ENCODE measurements at regions not wholly inside any gene's neighbourhood (a gene's known extent, or its start where the extent isn't known, plus 50 kb on each side); places are given as distances from the start of the nearest gene placed in this dataset.

- no peak for TF ChIP-seq ZNF548 (tag by site-specific recombination; IDR thresholded peaks at IDR 0.05)
- no peak for TF ChIP-seq ZNF157 (tag by site-specific recombination; IDR thresholded peaks at IDR 0.05)
- no peak for TF ChIP-seq ZNF324 (tag by site-specific recombination; IDR thresholded peaks at IDR 0.05)
- TF ChIP-seq ZBTB49 (tag by site-specific recombination; IDR thresholded peaks at IDR 0.05; ENCODE audit: low read depth), result no peak
- no peak for TF ChIP-seq ZNF19 (tag by site-specific recombination; IDR thresholded peaks at IDR 0.05; ENCODE audit: low read depth)
Measured at GRCh38 chr13:107512551-107512950, 702.8 kb downstream of the LIG4 start (continued).

GRCh38 chr13:107497661-107498060 lies 717.7 kb downstream of the LIG4 start:
- TF ChIP-seq ZNF626 (tag by site-specific recombination; IDR thresholded peaks at IDR 0.05) (no peak), KLF16 (tag by site-specific recombination; IDR thresholded peaks at IDR 0.05) (no peak), MEIS1 (CRISPR knock-in tag; IDR thresholded peaks at IDR 0.05; ENCODE audit: borderline replicate concordance) (no peak), ZNF140 (tag by site-specific recombination; IDR thresholded peaks at IDR 0.05) (no peak), ZNF549 (tag by site-specific recombination; IDR thresholded peaks at IDR 0.05) (no peak)
- ChIA-PET POLR2A (no interaction called here), CTCF (no interaction called here)
- Histone ChIP-seq H3K27ac (ENCODE audit: extremely low read depth, low read depth, low read length) (no peak overlapping the region), H3K36me3 (ENCODE audit: control insufficient read depth in 2 of 2, insufficient read depth in 1 of 2, low read length in 2 of 2) (no peaks in the 10 kb centered on the region), H3K4me1 (ENCODE audit: control insufficient read depth, insufficient read depth, low read length) (no peaks in the 10 kb centered on the region), H3K4me3 (ENCODE audit: low read depth, low read length) (no peak overlapping the region), H3K9me3 (ENCODE audit: control insufficient read depth, insufficient read depth, low read depth, low read length) (no peaks in the 10 kb centered on the region)

GRCh38 chr13:107493266-107493665 lies 722.1 kb downstream of the LIG4 start:
- CTCF ChIA-PET, result interaction anchor here (0.7 kb wide), 1 partner anchor 1310 kb away, joined by 3 read pairs; no protein-coding TSS in a partner anchor
- Histone ChIP-seq H3K4me3 (ENCODE audit: low read depth, low read length) (no peak overlapping the region), H3K9me3 (ENCODE audit: control insufficient read depth, insufficient read depth, low read depth, low read length) (no peaks in the 10 kb centered on the region), H3K27ac (ENCODE audit: extremely low read depth, low read depth, low read length) (no peak overlapping the region), H3K4me1 (ENCODE audit: control insufficient read depth, insufficient read depth, low read length) (no peaks in the 10 kb centered on the region), H3K36me3 (ENCODE audit: control insufficient read depth in 2 of 2, insufficient read depth in 1 of 2, low read length in 2 of 2) (no peaks in the 10 kb centered on the region)
- POLR2A ChIA-PET, result no interaction called here
- TF ChIP-seq GLIS1 (tag by site-specific recombination; IDR thresholded peaks at IDR 0.05), result no peak
- no peak for TF ChIP-seq ZBTB48 (tag by site-specific recombination; IDR thresholded peaks at IDR 0.05)
- TF ChIP-seq ZNF449 (tag by site-specific recombination; IDR thresholded peaks at IDR 0.05), result no peak
- TF ChIP-seq ZNF19 (tag by site-specific recombination; IDR thresholded peaks at IDR 0.05; ENCODE audit: low read depth), result no peak
- no peak for TF ChIP-seq ZNF169 (tag by site-specific recombination; IDR thresholded peaks at IDR 0.05)
- no peak for TF ChIP-seq ZBTB10 (tag by site-specific recombination; IDR thresholded peaks at IDR 0.05)
- no peak for TF ChIP-seq ZNF514 (tag by site-specific recombination; IDR thresholded peaks at IDR 0.05)
- no peak for TF ChIP-seq SP2 (tag by site-specific recombination; IDR thresholded peaks at IDR 0.05)
- TF ChIP-seq GFI1B (tag by site-specific recombination; IDR thresholded peaks at IDR 0.05), result no peak
